Caco-2 (cell line): ENCODE measurements at regions not wholly inside any gene's neighbourhood (a gene's known extent, or its start where the extent isn't known, plus 50 kb on each side); places are given as distances from the start of the nearest gene placed in this dataset.

Experiments used
- BruUV-seq: library from RNA; stranded (reverse); fragments of 400-500 nt; replicated peaks from 2 replicates; lab custom pipeline; 2021; lab: Mats Ljungman, UMichigan
- CTCF ChIA-PET: fragments of 300-600 bp; sonication (Branson Sonifier 250); formaldehyde crosslinking; loops from one replicate; lab custom pipeline; 2022; ENCODE audit warnings: antibody characterized with exemption; lab: Charles Lee
- POLR2A ChIA-PET: fragments of 300-600 bp; sonication (Branson Sonifier 250); formaldehyde crosslinking; loops from one replicate; lab custom pipeline; 2022; ENCODE audit warnings: antibody characterized with exemption; lab: Charles Lee
- DNase-seq, 2 experiments: peaks; one replicate each; pipeline versions ENCODE4 v3.0.0 to v3.0.0-alpha.2; 2020 to 2022
- H3K27me3 ChIP-seq: replicated peaks from 2 replicates; pipeline ENCODE4 v1.6.0; 2011; ENCODE audit warnings: low read length; ENCODE audit not compliant: control insufficient read depth, insufficient read depth
- H3K36me3 ChIP-seq: 2 replicates; pipeline ENCODE4 v1.5.1; 2011; ENCODE audit warnings: low read length; ENCODE audit not compliant: control insufficient read depth, insufficient read depth
- H3K4me1 ChIP-seq: fragments of 250-450 bp; sonication (Bioruptor Pico); 2 replicates; pipeline ENCODE4 v1.5.1; 2020; ENCODE audit warnings: mild to moderate bottlenecking
- H3K4me3 ChIP-seq: 2 replicates; pipeline ENCODE4 v1.5.1; 2011; ENCODE audit warnings: low read depth, mild to moderate bottlenecking, control low read depth, low read length
- H3K9me3 ChIP-seq: fragments of 250-450 bp; sonication (Bioruptor Pico); 2 replicates; pipeline ENCODE4 v1.5.1; 2020; ENCODE audit warnings: mild to moderate bottlenecking, moderate library complexity
- H3K27ac Mint-ChIP-seq: one replicate; pipeline ENCODE4 v1.8.0; 2022; ENCODE audit warnings: mixed read lengths; ENCODE audit not compliant: unreplicated experiment
- H3K27me3 Mint-ChIP-seq: one replicate; pipeline ENCODE4 v1.8.0; 2022; ENCODE audit warnings: mixed read lengths; ENCODE audit not compliant: insufficient read depth, unreplicated experiment
- H3K36me3 Mint-ChIP-seq: one replicate; pipeline ENCODE4 v1.8.0; 2022; ENCODE audit warnings: mild to moderate bottlenecking, mixed read lengths; ENCODE audit not compliant: insufficient read depth, unreplicated experiment
- H3K4me1 Mint-ChIP-seq: one replicate; pipeline ENCODE4 v1.8.0; 2022; ENCODE audit warnings: low read depth, mixed read lengths; ENCODE audit not compliant: unreplicated experiment
- H3K4me3 Mint-ChIP-seq: one replicate; pipeline ENCODE4 v1.8.0; 2022; ENCODE audit warnings: mild to moderate bottlenecking, moderate library complexity, mixed read lengths; ENCODE audit not compliant: unreplicated experiment
- H3K9me3 Mint-ChIP-seq: one replicate; pipeline ENCODE4 v1.8.0; 2022; ENCODE audit warnings: mixed read lengths; ENCODE audit not compliant: unreplicated experiment
- CTCF ChIP-seq, 2 experiments: fragments of 200-600 bp in 1 of 2; IDR thresholded peaks; 1 replicate in 1 of 2; 2 replicates in 1 of 2; pipeline versions ENCODE4 v1.5.1 to v1.8.0; 2011 to 2022; ENCODE audit warnings: antibody characterized with exemption in 1 of 2, control low read depth in 1 of 2, inconsistent platforms in 1 of 2, low read depth in 1 of 2, low read length in 1 of 2, mild to moderate bottlenecking in 1 of 2, moderate library complexity in 1 of 2; ENCODE audit not compliant: insufficient read depth in 1 of 2, severe bottlenecking in 1 of 2, unreplicated experiment in 1 of 2
- intact Hi-C: fragments of 100-400 bp; cut with micrococcal nuclease; formaldehyde crosslinking; loops from one replicate; pipeline ENCODE4 v1.10.0; 2022; ENCODE audit not compliant: unreplicated experiment

DNA sequence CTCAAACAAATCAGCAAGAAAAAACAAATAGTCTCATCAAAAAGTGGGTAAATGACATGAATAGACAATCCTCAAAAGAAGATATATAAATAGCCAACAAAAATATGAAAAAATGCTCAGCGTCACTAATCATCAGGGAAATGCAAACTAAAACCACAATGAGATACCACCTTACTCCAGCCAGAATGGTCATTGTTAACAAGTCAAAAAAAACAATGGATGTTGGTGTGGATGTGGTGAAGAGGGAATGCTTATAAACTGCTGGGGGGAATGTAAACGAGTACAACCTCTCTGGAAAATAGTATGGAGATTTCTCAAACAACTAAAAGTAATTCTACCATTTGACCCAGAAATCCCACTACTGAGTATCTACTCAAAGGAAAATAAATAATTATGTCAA is 239.2 kb upstream of the RFC3 start:
- Mint-ChIP-seq H3K27me3 (peaks cover 6% of the 10 kb centered on the region), H3K36me3 (no peaks in the 10 kb centered on the region), H3K4me3 (no peak overlapping the region), H3K4me1 (no peaks in the 10 kb centered on the region), H3K9me3 (no peaks in the 10 kb centered on the region), H3K27ac (no peak overlapping the region)
- BruUV-seq: no TSS peak
- Histone ChIP-seq H3K4me3 (no peak overlapping the region), H3K27me3 (no peaks in the 10 kb centered on the region), H3K9me3 (no peaks in the 10 kb centered on the region), H3K4me1 (no peaks in the 10 kb centered on the region), H3K36me3 (no peaks in the 10 kb centered on the region)
- intact Hi-C loops: no loop called here
- no peak for TF ChIP-seq CTCF (IDR thresholded peaks at IDR 0.05; ENCODE audit: insufficient read depth in 1 of 2, low read depth in 1 of 2, low read length in 1 of 2, severe bottlenecking in 1 of 2, unreplicated experiment in 1 of 2)
- ChIA-PET CTCF (no interaction called here), POLR2A (no interaction called here)
- DNase-seq: no peak

GRCh38 chr13:33582121-33582520 is 235.8 kb upstream of the RFC3 start:
- no peak overlapping the region for H3K4me3 Mint-ChIP-seq
- no peaks in the 10 kb centered on the region for H3K9me3 Mint-ChIP-seq
- peaks cover 3% of the 10 kb centered on the region for H3K27me3 Mint-ChIP-seq
- intact Hi-C loops: no loop called here
- no peaks in the 10 kb centered on the region for H3K27me3 ChIP-seq
- BruUV-seq: no TSS peak
- H3K4me3 ChIP-seq: no peak overlapping the region
- no peaks in the 10 kb centered on the region for H3K4me1 ChIP-seq
- H3K36me3 ChIP-seq: no peaks in the 10 kb centered on the region
- H3K4me1 Mint-ChIP-seq: no peaks in the 10 kb centered on the region
- POLR2A ChIA-PET: no interaction called here
- no peaks in the 10 kb centered on the region for H3K36me3 Mint-ChIP-seq
- no peak for DNase-seq
- no peaks in the 10 kb centered on the region for H3K9me3 ChIP-seq
- CTCF ChIA-PET: no interaction called here
- TF ChIP-seq CTCF (IDR thresholded peaks at IDR 0.05; ENCODE audit: insufficient read depth in 1 of 2, low read depth in 1 of 2, low read length in 1 of 2, severe bottlenecking in 1 of 2, unreplicated experiment in 1 of 2): no peak
- no peak overlapping the region for H3K27ac Mint-ChIP-seq

DNA sequence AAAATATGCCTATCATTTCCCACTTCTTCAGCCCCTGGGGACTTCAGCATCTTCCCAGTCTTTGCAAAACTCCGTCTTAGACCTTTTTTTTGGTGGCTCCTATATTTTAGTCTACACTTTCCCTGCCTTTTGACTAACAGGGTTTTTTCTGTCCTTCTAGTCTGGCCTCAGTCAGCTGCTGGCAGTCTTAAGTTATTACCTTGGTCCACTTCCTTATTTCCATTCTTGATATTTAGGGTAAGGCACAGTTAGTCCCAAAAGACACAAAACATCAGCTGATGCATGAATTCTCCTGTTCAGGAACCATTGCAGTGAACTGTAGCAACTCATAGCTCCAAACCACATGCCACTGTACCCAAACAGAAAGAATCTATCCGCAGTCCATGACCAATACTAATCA is 234.6 kb upstream of the RFC3 start:
- no peak for DNase-seq
- BruUV-seq: no TSS peak
- Histone ChIP-seq H3K27me3 (no peaks in the 10 kb centered on the region), H3K4me1 (no peaks in the 10 kb centered on the region), H3K9me3 (no peaks in the 10 kb centered on the region), H3K36me3 (no peaks in the 10 kb centered on the region), H3K4me3 (no peak overlapping the region)
- Mint-ChIP-seq H3K27ac (no peak overlapping the region), H3K27me3 (peaks cover 3% of the 10 kb centered on the region), H3K4me1 (no peaks in the 10 kb centered on the region), H3K9me3 (no peaks in the 10 kb centered on the region), H3K36me3 (no peaks in the 10 kb centered on the region), H3K4me3 (no peak overlapping the region)
- intact Hi-C loops: no loop called here
- ChIA-PET CTCF (no interaction called here), POLR2A (no interaction called here)
- TF ChIP-seq CTCF (IDR thresholded peaks at IDR 0.05; ENCODE audit: insufficient read depth in 1 of 2, low read depth in 1 of 2, low read length in 1 of 2, severe bottlenecking in 1 of 2, unreplicated experiment in 1 of 2): no peak
